ENCODE measurements at regions not wholly inside any gene's neighbourhood (a gene's known extent, or its start where the extent isn't known, plus 50 kb on each side); places are given as distances from the start of the nearest gene placed in this dataset.

DNA sequence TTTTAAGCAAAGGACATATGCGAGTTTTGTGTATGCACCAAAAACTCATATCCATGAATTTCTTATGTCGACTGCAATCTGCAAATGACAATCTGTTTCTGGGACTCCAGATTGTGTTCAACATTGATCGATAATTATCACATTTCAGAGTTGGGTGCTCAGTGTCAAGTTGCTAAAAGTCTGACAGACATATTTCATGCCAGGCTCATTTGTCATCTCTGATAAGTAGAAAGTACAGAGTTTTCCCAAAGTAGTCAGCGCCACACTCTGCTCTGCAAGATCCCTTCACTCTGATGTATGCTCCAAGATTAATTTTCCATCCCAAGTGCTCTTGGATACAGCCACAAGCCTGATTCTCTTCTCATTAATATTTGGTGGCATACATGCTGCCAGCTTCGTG is 331.1 kb downstream of the DOK5 start:
- TF ChIP-seq, protein P1, sequence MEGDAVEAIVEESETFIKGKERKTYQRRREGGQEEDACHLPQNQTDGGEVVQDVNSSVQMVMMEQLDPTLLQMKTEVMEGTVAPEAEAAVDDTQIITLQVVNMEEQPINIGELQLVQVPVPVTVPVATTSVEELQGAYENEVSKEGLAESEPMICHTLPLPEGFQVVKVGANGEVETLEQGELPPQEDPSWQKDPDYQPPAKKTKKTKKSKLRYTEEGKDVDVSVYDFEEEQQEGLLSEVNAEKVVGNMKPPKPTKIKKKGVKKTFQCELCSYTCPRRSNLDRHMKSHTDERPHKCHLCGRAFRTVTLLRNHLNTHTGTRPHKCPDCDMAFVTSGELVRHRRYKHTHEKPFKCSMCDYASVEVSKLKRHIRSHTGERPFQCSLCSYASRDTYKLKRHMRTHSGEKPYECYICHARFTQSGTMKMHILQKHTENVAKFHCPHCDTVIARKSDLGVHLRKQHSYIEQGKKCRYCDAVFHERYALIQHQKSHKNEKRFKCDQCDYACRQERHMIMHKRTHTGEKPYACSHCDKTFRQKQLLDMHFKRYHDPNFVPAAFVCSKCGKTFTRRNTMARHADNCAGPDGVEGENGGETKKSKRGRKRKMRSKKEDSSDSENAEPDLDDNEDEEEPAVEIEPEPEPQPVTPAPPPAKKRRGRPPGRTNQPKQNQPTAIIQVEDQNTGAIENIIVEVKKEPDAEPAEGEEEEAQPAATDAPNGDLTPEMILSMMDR (IDR thresholded peaks at IDR 0.05; ENCODE audit: poor library complexity): no peak
- TF ChIP-seq EZH2 (IDR thresholded peaks at IDR 0.05; ENCODE audit: borderline replicate concordance): no peak
- no peak for TF ChIP-seq EZH2phosphoT487 (IDR thresholded peaks at IDR 0.05; ENCODE audit: low read depth, severe bottlenecking, unreplicated experiment)
